GM18873 (cell line): ENCODE measurements at regions not wholly inside any gene's neighbourhood (a gene's known extent, or its start where the extent isn't known, plus 50 kb on each side); places are given as distances from the start of the nearest gene placed in this dataset.

Experiments used
- ATAC-seq: cut with Tn5 transposase; IDR thresholded peaks from one replicate; pipeline ENCODE4 v1.9.1; 2021; ENCODE audit warnings: mild to moderate bottlenecking, moderate library complexity, moderate number of reproducible peaks; ENCODE audit not compliant: unreplicated experiment, low FRiP score

DNA sequence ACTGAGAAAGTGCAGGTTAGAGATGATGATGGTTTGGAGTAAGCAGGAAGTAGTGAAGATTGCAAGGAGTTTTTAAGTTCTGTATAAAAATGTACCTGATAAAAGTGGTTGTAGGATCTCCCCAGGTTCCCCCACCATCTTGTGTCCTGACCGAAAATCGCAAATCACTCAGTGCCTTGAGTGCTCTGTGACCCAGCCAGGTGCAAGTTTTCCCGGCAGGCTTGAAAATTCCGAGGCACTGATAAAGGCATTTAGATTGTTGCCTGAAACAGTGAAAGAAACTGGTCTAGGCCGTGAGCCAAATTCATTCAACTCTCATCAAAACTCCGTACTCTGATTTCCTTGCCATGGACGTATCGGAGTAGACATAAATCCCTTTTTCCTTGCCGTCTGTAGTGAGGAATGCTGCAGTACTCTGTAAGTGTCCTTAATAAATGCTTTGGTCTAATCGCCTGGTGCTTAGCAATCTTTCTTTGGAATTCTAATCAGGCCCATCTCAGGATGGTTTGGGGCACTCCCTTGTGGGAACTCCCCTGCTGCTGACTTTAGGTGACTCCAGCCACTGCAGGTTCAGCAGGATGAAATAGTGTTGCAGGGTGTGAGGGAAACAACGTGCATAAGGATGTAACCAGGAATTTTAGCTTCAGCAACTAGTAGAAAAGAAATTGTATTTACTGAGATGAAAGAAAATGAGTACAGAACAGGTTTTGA lies 1199.8 kb upstream of the MAP3K7 start:
- ATAC-seq, result no peak

DNA sequence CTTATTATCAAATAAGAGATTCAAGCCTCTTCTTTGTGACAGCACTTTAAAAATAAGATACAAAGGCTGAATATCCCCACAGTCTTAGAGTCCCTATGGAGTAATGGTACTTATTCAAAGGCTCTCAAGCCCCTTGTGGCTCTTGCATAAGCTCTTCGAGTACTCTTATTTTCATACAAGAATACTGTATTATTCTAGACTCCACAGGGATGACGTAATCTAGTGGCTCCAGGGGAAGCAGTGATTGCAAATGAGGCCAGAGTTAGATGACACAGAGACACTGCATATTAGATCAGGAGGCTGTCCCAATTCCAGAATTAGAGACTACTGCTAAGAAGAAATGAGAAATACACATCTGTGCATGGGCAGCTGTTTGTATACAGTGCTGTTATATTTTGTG lies 1195.9 kb upstream of the MAP3K7 start:
- ATAC-seq, result no peak

DNA sequence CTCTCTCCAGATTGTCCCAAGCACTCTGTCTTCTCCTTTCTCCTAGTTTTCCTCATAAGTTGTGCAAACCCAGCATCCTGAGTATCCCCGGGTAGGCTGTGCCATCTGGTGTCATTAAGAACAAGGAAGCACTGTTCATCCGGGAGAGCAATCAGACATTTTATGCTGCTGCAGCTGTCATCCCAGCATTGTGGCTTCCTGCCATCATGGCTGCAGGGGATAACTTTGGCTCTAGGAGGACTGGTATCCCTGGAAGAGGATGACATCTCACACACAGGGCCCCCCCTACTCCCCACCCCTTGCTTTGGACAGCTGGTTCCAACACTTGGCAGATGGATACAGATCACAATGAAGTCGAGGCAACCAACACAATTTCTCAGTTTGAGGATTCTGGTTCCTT lies 1195.1 kb upstream of the MAP3K7 start:
- no peak for ATAC-seq

DNA sequence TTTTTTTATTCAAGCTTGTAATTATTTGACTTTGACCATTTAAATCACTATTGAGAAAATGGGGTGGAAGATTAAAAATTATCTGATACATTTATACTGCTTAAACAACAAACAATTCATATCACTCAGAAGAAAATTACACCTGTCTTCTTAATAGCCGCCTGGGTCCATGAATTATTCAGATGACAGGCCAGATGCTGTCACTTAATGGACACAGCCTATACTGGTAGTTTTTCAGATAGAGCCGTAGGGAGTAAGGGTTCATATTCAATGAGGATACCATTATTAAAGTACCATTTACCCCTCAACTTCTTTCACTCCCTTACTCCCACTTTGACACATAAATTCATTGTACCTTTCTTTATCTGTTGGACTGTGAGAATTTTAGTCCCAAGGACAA lies 1193.4 kb upstream of the MAP3K7 start:
- ATAC-seq, result no peak

DNA sequence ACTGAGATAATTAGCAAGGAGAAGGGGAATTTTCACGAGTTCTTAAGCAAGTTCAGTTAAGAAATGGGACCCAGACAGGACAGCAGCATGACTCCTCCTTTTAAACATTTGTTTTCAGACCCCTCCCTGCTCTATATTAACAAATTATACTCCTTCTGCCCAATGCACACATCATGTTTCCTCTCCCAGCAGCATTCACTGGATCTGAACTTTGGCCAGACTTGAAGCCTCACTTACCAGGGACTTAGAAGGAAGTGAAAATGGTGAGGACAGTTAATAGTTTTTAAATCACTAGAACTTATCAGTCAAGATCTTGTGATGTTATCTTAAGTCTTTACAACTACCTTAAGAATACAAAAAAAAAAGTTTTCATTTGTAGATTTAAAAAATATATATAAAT lies 1174.7 kb upstream of the MAP3K7 start:
- ATAC-seq, result no peak

DNA sequence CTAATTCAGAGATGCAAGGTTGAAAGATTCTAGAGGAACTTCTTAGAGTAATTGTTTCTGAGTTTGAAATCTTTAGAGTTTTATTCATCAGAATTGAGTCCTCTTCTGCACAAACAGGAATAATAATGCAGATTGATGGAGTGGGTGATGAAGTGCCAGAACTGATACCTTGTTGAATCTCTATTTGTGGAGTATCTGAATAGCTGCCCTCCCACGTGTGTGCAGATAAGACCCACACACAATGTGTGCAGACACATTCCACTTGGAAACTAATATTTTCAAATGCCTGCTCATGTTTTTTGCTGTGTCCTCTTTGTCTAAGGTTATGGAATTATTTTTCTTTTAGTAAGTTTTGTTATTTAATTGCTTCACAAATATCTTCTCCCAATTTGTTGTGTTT lies 1167.8 kb upstream of the MAP3K7 start:
- no peak for ATAC-seq

DNA sequence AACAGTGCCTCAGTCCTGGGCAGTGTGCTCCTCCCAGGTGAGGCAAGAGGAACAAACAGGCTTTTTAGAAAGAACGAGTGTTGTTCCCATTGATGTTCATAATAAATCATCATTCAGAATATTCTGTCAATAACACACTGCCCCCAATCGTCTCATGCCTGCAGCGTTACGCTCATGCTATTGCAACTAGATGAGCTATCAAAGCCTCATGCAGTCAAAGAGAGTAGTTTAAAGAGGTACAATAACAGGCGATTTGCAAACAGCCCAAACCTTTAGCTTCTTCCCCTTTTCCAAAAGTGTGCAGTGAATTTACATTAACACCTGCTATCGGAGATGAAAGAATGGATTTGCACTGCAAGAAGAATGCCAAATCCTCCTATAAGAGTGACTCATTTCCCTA lies 1164.7 kb upstream of the MAP3K7 start:
- no peak for ATAC-seq

DNA sequence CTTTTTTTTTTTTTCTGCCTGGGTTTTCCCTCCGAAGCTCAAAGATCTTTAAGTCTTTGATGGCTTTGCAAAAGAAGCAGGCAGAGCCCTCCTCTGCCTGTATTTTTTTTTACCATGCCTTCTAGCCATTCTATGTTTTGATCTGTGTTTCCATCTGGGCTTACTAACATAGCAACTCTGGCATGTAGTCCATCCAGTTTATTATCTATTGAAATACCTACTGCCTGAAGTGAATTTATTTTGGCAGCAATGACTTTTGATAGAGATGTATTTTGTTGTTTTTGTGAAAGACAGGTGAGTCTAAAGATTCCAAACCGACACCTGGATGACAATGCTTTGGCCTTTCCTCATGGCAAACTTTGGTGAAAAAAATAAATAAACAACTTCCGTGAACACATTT lies 1157.7 kb upstream of the MAP3K7 start:
- no peak for ATAC-seq

DNA sequence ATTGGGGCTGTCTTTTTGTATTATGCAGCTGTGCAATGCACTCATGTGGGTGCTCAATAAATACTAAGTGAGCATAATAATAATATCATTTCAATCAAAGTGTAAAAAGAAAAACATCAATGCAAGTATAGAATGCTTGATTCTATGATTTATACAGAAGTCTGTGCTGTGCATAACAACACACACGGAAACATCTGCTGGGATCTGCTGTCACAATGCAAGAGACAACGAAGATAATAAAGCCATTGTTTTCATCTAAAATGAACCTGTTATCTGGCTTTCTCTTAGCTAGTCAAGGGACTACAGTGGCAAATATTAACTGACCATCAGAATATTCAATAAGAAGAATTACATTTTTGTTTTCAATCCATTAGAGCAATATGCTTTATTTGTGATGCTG lies 1156.9 kb upstream of the MAP3K7 start:
- ATAC-seq, result no peak

DNA sequence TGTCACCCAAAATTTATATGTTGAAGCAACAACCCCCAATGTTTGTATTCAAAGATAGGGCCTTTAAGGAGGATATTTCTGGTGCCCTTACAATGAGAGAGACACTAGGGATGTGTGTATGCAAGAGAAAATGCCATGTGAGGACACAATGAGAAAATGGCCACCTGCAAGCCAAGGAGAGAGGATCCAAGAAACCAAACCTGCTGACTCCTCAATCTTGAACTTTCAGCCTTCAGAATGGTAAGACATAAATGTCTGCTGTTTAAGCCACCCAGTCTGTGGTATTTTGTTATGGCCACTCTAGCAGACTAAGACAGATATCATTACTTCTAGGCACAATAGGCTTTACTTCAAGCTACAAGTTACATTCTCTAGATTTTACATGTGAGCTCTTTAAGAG lies 1145.1 kb upstream of the MAP3K7 start:
- no peak for ATAC-seq

DNA sequence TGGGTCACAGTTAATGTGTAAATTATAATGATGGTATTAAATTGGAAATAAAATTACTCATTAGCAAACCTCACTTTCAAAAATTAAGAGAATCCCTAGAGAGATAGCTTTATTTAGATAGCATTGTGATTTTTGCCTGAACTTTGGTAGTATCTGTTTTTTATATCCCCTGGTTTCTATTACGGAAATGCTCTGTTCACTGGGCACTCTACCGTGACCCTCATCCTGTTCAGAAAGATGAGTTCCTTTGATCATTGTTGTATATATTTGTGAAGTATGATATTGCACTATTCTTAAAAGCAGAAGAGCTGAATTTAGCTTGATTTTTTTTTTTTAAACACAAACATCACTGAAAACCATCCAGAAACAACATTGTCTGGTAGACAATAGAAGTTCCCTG lies 1143.8 kb upstream of the MAP3K7 start:
- no peak for ATAC-seq

DNA sequence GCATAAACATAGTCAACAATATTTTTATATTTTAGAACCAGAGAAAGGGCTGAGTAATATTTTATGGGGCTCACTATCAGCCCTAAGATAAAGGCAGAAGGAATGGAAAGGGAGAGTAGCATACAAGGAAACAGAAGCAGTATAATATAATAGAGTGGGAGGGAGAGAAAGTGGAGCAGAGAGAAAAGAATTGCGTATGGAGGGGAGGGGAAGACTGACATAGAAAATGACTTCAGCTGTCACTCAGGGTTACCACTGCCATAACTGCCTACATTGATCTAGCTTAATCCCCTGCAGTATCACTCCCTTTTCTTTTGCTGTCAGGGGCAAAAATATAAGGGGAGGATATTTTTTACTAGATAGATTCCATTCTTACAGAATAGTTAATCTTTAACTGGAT lies 1133.5 kb upstream of the MAP3K7 start:
- no peak for ATAC-seq

DNA sequence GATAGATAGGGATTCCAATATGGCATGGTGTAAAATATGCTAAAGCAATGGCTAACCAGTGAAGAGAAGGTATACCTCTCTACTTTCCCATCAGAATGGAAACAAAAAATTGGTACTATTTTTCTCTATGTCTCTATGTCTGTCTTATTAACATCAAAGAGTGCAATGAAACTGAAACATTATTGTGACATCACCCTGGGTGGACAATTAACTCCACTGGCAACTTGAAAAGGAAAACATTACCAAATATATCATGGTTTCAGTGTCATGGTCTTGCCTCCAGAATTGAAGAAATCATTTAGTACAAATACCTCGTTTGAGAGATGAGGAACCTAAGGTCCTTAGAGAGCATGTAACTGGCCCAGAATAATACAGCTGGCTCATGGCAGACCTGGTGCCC lies 1132.5 kb upstream of the MAP3K7 start:
- no peak for ATAC-seq

DNA sequence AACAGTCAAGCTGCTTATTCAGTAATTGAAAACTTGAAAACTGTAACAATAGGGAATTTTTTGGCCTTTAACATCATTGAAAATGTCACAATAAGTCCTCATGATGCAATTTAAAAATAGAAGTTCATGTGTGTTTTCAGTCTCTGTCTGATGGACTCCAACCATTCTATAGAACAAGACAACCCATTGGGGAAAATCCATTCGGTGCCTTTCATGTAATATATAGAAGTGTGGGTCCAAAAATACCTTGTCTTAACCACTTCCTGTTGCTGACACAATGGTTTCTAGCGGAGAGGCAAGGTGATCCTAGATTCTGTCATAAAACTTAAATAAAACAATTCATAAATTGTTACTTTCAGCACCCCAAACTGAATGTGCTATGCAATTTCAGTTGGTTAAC lies 1131.3 kb upstream of the MAP3K7 start:
- no peak for ATAC-seq

DNA sequence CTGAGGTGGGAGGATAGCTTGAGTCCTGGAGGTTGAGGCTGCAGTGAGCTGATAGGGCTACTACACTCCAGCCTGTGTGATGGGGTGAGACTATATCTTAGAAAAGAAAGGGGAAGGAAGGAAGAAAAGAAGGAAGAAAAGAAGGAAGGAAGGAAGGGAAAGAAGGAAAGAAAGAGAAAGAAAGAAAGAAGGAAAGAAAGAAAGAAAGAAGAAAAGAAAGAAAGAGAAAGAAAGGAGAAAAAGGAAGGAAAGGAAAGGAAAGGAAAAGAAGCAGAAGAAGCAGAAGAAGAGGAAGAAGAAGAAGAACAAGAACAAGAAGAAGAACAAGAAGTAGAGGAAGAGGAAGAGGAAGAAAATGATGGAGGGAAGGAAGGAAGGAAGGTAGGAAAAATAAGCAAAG lies 1130.2 kb upstream of the MAP3K7 start:
- no peak for ATAC-seq

DNA sequence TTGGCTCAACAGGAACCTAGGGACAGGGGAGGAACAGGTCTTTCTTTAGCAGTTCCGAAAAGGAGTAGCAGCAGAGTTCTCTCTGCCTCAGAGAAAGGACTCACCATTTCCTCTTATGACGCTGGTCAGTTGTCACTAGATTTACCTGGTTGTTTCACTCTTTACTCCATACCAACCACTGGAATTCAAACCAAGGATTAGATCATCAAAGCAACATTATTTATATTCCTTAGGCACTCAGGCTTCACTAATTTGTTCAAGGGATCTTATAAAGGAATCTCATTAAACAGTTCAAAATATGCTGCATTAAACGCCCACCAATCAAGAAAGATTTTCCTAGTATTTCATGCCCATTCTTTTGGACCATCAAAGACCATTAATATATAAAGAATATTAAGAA lies 1129.5 kb upstream of the MAP3K7 start:
- no peak for ATAC-seq

DNA sequence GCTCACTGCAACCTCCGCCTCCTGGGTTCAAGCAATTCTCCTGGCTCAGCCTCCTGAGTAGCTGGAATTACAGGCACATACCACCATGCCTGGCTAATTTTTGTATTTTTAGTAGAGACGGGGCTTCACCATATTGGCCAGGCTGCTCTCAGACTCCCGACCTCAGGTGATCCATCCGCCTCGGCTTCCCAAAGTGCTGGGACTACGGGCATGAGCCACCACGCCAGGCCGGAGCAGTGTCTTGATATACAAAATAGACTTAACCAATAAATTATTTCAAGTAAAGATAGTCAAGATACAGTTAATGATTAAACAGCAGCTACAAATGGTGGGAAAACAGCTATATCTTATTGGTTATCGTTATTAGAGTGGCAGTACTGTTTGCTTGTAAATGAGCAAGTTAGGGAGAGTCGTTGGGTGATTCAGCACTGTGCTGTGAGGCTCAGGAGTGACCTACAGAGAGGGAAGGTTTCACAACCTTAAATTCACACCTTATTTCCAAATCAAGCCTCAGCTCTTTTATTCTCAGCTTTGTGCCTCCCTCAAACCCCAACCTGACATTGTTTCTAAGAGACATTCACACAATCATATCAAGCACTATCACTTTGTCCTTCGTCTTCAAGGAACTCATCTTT lies 1128.4 kb upstream of the MAP3K7 start:
- no peak for ATAC-seq

DNA sequence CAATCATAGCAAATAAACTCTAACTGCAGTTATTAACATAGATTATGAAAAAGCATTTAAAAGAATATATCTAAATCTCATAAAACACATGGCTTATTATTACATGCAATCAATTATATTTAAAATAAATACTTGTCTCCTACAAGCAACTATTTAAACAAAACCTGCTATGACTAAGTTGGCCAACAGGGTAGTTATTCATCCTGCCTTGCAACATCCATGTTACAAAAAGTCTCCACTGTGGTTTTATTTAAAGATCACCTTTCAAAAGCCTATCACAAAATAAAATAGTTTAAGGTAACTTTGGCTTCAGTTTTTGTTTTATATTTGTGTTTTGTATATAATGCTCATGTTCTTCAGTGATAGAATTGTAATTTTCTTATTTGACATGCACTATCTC lies 1127.0 kb upstream of the MAP3K7 start:
- ATAC-seq, result no peak

DNA sequence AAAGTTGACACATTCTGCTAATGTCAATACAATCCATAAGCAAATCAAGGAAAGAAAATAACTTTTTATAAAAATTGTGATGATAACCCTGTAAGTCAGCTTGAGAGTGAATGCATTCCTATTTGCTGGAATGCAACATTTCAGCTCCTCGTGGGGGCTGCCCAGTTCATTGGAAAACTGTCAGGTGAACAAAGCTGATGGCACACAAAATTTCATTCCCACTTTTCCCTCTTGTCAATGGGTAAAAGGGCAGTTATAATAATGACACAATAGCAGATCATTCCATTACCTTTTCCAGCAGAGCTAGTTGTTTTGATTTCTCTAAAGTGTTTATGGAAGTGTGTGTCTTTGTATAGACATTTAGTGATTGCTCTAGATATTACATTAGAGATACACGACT lies 1124.6 kb upstream of the MAP3K7 start:
- ATAC-seq, result no peak

DNA sequence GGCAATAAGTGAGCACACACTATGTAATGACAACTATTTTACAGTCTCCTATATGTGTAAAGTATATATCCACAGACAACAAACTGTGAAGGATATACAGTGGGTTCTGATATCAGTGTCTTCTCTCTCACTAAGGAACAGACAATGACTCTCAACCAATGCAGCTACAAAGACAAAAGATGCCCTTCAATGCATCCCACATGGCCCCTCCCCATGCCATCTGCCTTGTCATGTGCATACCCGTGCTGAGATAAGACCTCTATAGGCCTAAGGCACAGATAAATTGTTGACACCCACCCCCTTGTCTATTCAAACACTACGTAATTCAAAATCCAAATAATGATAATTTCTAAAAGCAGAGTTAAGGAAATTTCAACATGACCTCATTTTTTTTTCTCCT lies 1123.5 kb upstream of the MAP3K7 start:
- ATAC-seq, result no peak

DNA sequence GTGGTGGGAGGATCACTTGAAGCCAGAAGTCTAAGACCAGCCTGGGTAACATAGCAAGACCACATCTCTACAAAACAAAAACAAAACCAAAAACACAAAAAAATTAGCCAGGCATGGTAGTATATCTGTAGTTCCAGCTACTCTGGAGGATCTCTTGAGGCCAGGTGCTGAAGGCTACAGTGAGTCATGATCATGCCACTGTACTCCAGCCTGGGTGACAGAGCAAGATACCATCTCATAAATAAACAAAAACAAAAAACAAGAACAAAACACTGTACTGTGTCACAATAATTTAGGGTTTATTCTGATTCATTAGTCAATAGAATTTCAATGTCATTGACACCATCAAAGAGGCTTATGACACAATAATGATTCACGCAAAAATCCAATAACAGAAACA lies 1121.7 kb upstream of the MAP3K7 start:
- no peak for ATAC-seq

DNA sequence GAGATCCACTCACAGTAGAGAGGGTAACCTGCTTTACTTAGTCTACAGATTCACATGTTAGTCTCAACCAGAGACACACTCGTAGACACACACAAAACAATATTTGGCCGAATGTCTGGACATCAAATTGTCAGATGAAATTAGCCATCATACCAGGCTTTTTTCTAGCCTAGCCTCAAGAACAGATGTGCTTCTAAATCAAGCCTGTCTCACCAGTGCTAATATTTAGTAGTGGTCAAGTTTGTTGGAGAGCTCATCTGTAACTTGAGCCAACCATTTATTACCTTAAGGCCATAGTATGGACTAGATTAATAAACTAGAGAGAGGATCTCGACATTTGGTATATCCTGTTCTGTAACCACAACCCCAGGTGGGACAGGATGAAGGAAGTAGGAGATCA lies 1118.8 kb upstream of the MAP3K7 start:
- ATAC-seq, result no peak

DNA sequence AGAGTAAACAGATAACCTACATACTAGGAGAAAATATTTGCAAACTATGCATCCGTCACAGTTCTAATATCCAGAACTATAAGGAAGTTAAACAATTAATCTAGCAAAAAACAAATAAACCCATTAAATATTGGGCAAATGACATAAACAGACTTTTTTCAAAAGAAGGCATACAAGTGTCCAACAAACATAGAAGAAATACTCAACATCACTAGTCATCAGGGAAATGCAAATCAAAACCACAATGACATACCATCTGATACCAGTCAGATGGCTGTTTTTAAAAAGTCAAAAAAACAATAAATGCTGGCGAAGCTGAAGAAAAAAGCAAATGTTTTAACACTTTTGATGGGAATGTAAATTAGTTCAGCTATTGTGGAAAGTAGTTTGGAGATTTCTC lies 1117.7 kb upstream of the MAP3K7 start:
- no peak for ATAC-seq
